Esophagus muscularis mucosa (tissue), 4 donors: ENCODE measurements at regions not wholly inside any gene's neighbourhood (a gene's known extent, or its start where the extent isn't known, plus 50 kb on each side); places are given as distances from the start of the nearest gene placed in this dataset.

Experiments
- DNase-seq: peaks from one replicate; pipeline ENCODE4 v3.0.0-alpha.2; 2017; ENCODE audit errors: extremely low spot score
- H3K27ac ChIP-seq, 4 donors: fragments of 200-600 bp; sonication (generic); replicated peaks in 1 of 4; 1 replicate in 3 of 4; 2 replicates in 1 of 4; pipeline ENCODE4 v1.5.1; 2016 to 2019; ENCODE audit warnings: mild to moderate bottlenecking in 1 of 4
- H3K27me3 ChIP-seq, 4 donors: fragments of 200-600 bp; sonication (generic); one replicate each; pipeline versions ENCODE4 v1.5.1 to v1.6.0; 2016 to 2019
- H3K36me3 ChIP-seq, 4 donors: fragments of 200-600 bp; sonication (generic); one replicate each; pipeline ENCODE4 v1.5.1; 2016 to 2019
- H3K4me1 ChIP-seq, 4 donors: fragments of 200-600 bp; sonication (generic); one replicate each; pipeline ENCODE4 v1.5.1; 2016 to 2019
- H3K4me3 ChIP-seq, 4 donors: fragments of 200-600 bp; sonication (generic); 1 replicate in 2 of 4; 2 replicates in 2 of 4; pipeline ENCODE4 v1.5.1; 2016 to 2019; ENCODE audit warnings: mild to moderate bottlenecking in 4 of 4, moderate library complexity in 1 of 4
- H3K9me3 ChIP-seq, 4 donors: fragments of 200-600 bp; sonication (generic); 1 replicate in 3 of 4; 2 replicates in 1 of 4; pipeline ENCODE4 v1.5.1; 2016 to 2019
- CTCF ChIP-seq, 3 experiments: fragments of 200-600 bp in 2 of 3; fragments of 450-650 bp in 1 of 3; sonication (generic) in 2 of 3; IDR thresholded peaks; one replicate each; pipeline ENCODE4 v1.5.1; 2017 to 2019; ENCODE audit warnings: antibody characterized with exemption in 3 of 3, mild to moderate bottlenecking in 2 of 3, moderate library complexity in 1 of 3
- EP300 ChIP-seq: sonication (generic); formaldehyde crosslinking; IDR thresholded peaks from one replicate; pipeline ENCODE4 v1.6.1; 2017; ENCODE audit warnings: antibody characterized with exemption
- POLR2A ChIP-seq: fragments of 450-650 bp; IDR thresholded peaks from one replicate; pipeline ENCODE4 v1.6.1; 2017; ENCODE audit warnings: antibody characterized with exemption, moderate library complexity, mild to moderate bottlenecking, low read depth
- POLR2AphosphoS5 ChIP-seq, 2 donors: sonication (generic); formaldehyde crosslinking; IDR thresholded peaks; one replicate each; pipeline ENCODE4 v1.6.1; 2017; ENCODE audit warnings: antibody characterized with exemption in 2 of 2
- WGBS: methylation state at CpG from one replicate; pipeline ENCODE4 v1.1.5; 2018; 5-methylcytosine and 5-hydroxymethylcytosine counted together
- intact Hi-C: fragments of 100-400 bp; cut with DNase I; formaldehyde crosslinking; loops from one replicate; pipeline ENCODE4 v1.15.1; 2023

DNA sequence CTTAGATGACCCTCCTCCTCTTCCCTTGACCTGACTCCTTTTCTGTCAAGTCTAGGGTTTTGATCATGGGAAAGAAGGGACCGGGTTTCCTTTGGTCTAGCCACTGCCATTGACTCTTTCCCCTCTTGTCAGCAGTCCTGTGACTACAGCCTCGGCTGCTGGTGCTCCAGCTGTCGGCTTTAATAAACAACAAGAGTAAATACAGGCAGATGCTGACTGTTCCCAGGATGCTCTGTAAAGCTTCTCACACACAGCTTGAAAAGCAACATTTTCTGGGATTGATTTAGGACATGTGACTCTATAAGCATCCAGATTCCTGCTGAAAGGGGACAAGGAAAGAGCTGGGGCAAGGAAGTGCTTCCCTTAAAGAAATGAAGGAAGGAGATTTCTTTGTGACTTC lies 53.5 kb upstream of the CTTNBP2NL start:
- TF ChIP-seq POLR2A = no peak
- TF ChIP-seq CTCF (IDR thresholded peaks at IDR 0.05) = no peak
- no peak for TF ChIP-seq POLR2AphosphoS5 (IDR thresholded peaks at IDR 0.05)
- no peak for TF ChIP-seq EP300
- H3K27ac ChIP-seq = no peak overlapping the region
- DNase-seq = no peak
- no peaks in the 10 kb centered on the region for H3K9me3 ChIP-seq
- H3K4me1 ChIP-seq = peaks cover 0 to 16% (median 13%) of the 10 kb centered on the region in 4 donors
- no peak overlapping the region for H3K4me3 ChIP-seq
- 63% methylated on average over 3 of the region's 3 CpGs for WGBS
- intact Hi-C loops = no loop called here
- no peaks in the 10 kb centered on the region for H3K27me3 ChIP-seq
- no peaks in the 10 kb centered on the region for H3K36me3 ChIP-seq

DNA sequence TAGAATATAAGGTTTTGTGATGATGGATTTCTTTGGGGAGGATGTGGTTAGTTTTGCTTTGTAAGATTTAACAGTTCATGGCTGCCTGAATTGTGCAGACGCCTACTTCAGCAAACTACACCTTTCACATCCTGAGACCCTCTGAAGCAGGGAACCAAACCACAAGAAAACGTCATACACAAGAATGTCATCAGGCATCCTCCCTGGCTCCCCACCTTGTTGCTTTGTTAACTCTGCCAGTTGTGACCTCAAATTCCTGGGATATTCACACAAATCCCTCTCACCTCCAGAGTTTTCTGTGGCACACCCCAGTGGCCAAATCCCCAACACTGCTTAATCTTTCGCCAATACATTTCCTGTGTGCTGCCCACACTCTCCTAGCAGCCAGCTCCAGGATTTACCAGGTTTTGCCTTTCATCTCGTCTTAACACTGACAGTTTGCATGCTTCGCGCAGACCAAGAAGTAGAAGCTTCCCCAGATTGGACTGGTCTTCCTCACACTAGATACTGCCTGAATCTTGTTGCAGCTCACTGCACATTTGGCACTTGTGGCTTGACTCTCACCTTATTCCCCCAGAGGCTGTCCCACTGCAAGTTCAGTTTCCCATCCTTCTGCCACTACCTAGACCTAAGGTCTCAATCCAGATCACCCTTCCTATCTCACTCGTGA lies 51.1 kb upstream of the CTTNBP2NL start:
- DNase-seq = no peak
- intact Hi-C loops = no loop called here
- H3K4me3 ChIP-seq = no peak overlapping the region
- peaks cover 0 to 4% (median 3%) of the 10 kb centered on the region in 4 donors for H3K9me3 ChIP-seq
- no peaks in the 10 kb centered on the region for H3K27me3 ChIP-seq
- peaks cover 0 to 27% (median 15%) of the 10 kb centered on the region in 4 donors for H3K4me1 ChIP-seq
- no peak overlapping the region for H3K27ac ChIP-seq
- H3K36me3 ChIP-seq = no peaks in the 10 kb centered on the region
- TF ChIP-seq POLR2AphosphoS5 (IDR thresholded peaks at IDR 0.05) (no peak), POLR2A (no peak), EP300 (no peak), CTCF (IDR thresholded peaks at IDR 0.05) (no peak)
- 58% methylated on average over 7 of the region's 7 CpGs for WGBS
